Caco-2 (cell line): ENCODE measurements at regions not wholly inside any gene's neighbourhood (a gene's known extent, or its start where the extent isn't known, plus 50 kb on each side); places are given as distances from the start of the nearest gene placed in this dataset.

Experiments
- BruUV-seq: library from RNA; stranded (reverse); fragments of 400-500 nt; replicated peaks from 2 replicates; lab custom pipeline; 2021; lab: Mats Ljungman, UMichigan
- CTCF ChIA-PET: fragments of 300-600 bp; sonication (Branson Sonifier 250); formaldehyde crosslinking; loops from one replicate; lab custom pipeline; 2022; ENCODE audit warnings: antibody characterized with exemption; lab: Charles Lee
- POLR2A ChIA-PET: fragments of 300-600 bp; sonication (Branson Sonifier 250); formaldehyde crosslinking; loops from one replicate; lab custom pipeline; 2022; ENCODE audit warnings: antibody characterized with exemption; lab: Charles Lee
- DNase-seq, 2 experiments: peaks; one replicate each; pipeline versions ENCODE4 v3.0.0 to v3.0.0-alpha.2; 2020 to 2022
- H3K27me3 ChIP-seq: replicated peaks from 2 replicates; pipeline ENCODE4 v1.6.0; 2011; ENCODE audit warnings: low read length; ENCODE audit not compliant: control insufficient read depth, insufficient read depth
- H3K36me3 ChIP-seq: 2 replicates; pipeline ENCODE4 v1.5.1; 2011; ENCODE audit warnings: low read length; ENCODE audit not compliant: control insufficient read depth, insufficient read depth
- H3K4me1 ChIP-seq: fragments of 250-450 bp; sonication (Bioruptor Pico); 2 replicates; pipeline ENCODE4 v1.5.1; 2020; ENCODE audit warnings: mild to moderate bottlenecking
- H3K4me3 ChIP-seq: 2 replicates; pipeline ENCODE4 v1.5.1; 2011; ENCODE audit warnings: low read depth, mild to moderate bottlenecking, control low read depth, low read length
- H3K9me3 ChIP-seq: fragments of 250-450 bp; sonication (Bioruptor Pico); 2 replicates; pipeline ENCODE4 v1.5.1; 2020; ENCODE audit warnings: mild to moderate bottlenecking, moderate library complexity
- H3K27ac Mint-ChIP-seq: one replicate; pipeline ENCODE4 v1.8.0; 2022; ENCODE audit warnings: mixed read lengths; ENCODE audit not compliant: unreplicated experiment
- H3K27me3 Mint-ChIP-seq: one replicate; pipeline ENCODE4 v1.8.0; 2022; ENCODE audit warnings: mixed read lengths; ENCODE audit not compliant: insufficient read depth, unreplicated experiment
- H3K36me3 Mint-ChIP-seq: one replicate; pipeline ENCODE4 v1.8.0; 2022; ENCODE audit warnings: mild to moderate bottlenecking, mixed read lengths; ENCODE audit not compliant: insufficient read depth, unreplicated experiment
- H3K4me1 Mint-ChIP-seq: one replicate; pipeline ENCODE4 v1.8.0; 2022; ENCODE audit warnings: low read depth, mixed read lengths; ENCODE audit not compliant: unreplicated experiment
- H3K4me3 Mint-ChIP-seq: one replicate; pipeline ENCODE4 v1.8.0; 2022; ENCODE audit warnings: mild to moderate bottlenecking, moderate library complexity, mixed read lengths; ENCODE audit not compliant: unreplicated experiment
- H3K9me3 Mint-ChIP-seq: one replicate; pipeline ENCODE4 v1.8.0; 2022; ENCODE audit warnings: mixed read lengths; ENCODE audit not compliant: unreplicated experiment
- intact Hi-C: fragments of 100-400 bp; cut with micrococcal nuclease; formaldehyde crosslinking; loops from one replicate; pipeline ENCODE4 v1.10.0; 2022; ENCODE audit not compliant: unreplicated experiment
- TF ChIP-seq, protein P1 (sequence below), 2 experiments: fragments of 200-600 bp in 1 of 2; IDR thresholded peaks; 1 replicate in 1 of 2; 2 replicates in 1 of 2; pipeline versions ENCODE4 v1.5.1 to v1.8.0; 2011 to 2022; ENCODE audit warnings: antibody characterized with exemption in 1 of 2, control low read depth in 1 of 2, inconsistent platforms in 1 of 2, low read depth in 1 of 2, low read length in 1 of 2, mild to moderate bottlenecking in 1 of 2, moderate library complexity in 1 of 2; ENCODE audit not compliant: insufficient read depth in 1 of 2, severe bottlenecking in 1 of 2, unreplicated experiment in 1 of 2

- POLR2A ChIA-PET = no interaction called here
- TF ChIP-seq, protein P1, sequence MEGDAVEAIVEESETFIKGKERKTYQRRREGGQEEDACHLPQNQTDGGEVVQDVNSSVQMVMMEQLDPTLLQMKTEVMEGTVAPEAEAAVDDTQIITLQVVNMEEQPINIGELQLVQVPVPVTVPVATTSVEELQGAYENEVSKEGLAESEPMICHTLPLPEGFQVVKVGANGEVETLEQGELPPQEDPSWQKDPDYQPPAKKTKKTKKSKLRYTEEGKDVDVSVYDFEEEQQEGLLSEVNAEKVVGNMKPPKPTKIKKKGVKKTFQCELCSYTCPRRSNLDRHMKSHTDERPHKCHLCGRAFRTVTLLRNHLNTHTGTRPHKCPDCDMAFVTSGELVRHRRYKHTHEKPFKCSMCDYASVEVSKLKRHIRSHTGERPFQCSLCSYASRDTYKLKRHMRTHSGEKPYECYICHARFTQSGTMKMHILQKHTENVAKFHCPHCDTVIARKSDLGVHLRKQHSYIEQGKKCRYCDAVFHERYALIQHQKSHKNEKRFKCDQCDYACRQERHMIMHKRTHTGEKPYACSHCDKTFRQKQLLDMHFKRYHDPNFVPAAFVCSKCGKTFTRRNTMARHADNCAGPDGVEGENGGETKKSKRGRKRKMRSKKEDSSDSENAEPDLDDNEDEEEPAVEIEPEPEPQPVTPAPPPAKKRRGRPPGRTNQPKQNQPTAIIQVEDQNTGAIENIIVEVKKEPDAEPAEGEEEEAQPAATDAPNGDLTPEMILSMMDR (IDR thresholded peaks at IDR 0.05; ENCODE audit: insufficient read depth in 1 of 2, low read depth in 1 of 2, low read length in 1 of 2, severe bottlenecking in 1 of 2, unreplicated experiment in 1 of 2) = no peak
- intact Hi-C loops = no loop called here
- H3K27me3 ChIP-seq = no peaks in the 10 kb centered on the region
- H3K4me1 Mint-ChIP-seq = no peaks in the 10 kb centered on the region
- no peaks in the 10 kb centered on the region for H3K4me1 ChIP-seq
- CTCF ChIA-PET = no interaction called here
- no peak for DNase-seq
- no peak overlapping the region for H3K4me3 ChIP-seq
- H3K4me3 Mint-ChIP-seq = no peak overlapping the region
- H3K27me3 Mint-ChIP-seq = no peaks in the 10 kb centered on the region
- no peaks in the 10 kb centered on the region for H3K9me3 ChIP-seq
- H3K27ac Mint-ChIP-seq = no peak overlapping the region
- H3K36me3 Mint-ChIP-seq = no peaks in the 10 kb centered on the region
- H3K36me3 ChIP-seq = no peaks in the 10 kb centered on the region
- no TSS peak for BruUV-seq
- peaks cover 9% of the 10 kb centered on the region for H3K9me3 Mint-ChIP-seq
These were observed 138.2 kb downstream of the MBD2 start for GRCh38 chr18:54086046-54086802.

DNA sequence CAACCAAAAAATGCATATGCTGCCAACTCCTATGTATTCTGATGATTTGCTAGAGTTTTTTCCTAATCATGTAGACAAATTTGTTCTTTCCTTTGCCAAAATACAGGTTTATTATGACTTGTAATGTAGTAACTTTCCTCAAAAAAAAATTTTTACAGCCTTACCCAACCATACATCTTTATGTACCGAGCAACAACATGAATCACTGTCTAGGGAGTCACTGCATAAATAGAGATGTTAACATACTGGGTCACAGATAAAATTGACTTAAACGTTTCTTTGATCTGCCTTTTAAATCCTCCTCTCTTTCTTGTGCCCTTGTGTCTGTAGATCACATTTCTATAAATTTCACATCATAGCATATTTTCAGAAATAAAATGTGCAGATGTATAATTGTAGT lies 143.6 kb downstream of the MBD2 start:
- no peak overlapping the region for H3K27ac Mint-ChIP-seq
- DNase-seq = no peak
- peaks cover 8% of the 10 kb centered on the region for H3K27me3 Mint-ChIP-seq
- ChIA-PET CTCF (no interaction called here), POLR2A (no interaction called here)
- intact Hi-C loops = no loop called here
- no peaks in the 10 kb centered on the region for H3K9me3 ChIP-seq
- H3K27me3 ChIP-seq = no peaks in the 10 kb centered on the region
- no peak overlapping the region for H3K4me3 ChIP-seq
- no peaks in the 10 kb centered on the region for H3K36me3 Mint-ChIP-seq
- peaks cover 9% of the 10 kb centered on the region for H3K9me3 Mint-ChIP-seq
- BruUV-seq = no TSS peak
- H3K4me3 Mint-ChIP-seq = no peak overlapping the region
- TF ChIP-seq, protein P1 (IDR thresholded peaks at IDR 0.05; ENCODE audit: insufficient read depth in 1 of 2, low read depth in 1 of 2, low read length in 1 of 2, severe bottlenecking in 1 of 2, unreplicated experiment in 1 of 2) = no peak
- no peaks in the 10 kb centered on the region for H3K4me1 ChIP-seq
- no peaks in the 10 kb centered on the region for H3K36me3 ChIP-seq
- H3K4me1 Mint-ChIP-seq = no peaks in the 10 kb centered on the region

GRCh38 chr18:54076166-54076565 lies 148.3 kb downstream of the MBD2 start:
- CTCF ChIA-PET = no interaction called here
- no peaks in the 10 kb centered on the region for H3K4me1 ChIP-seq
- no peaks in the 10 kb centered on the region for H3K36me3 Mint-ChIP-seq
- POLR2A ChIA-PET = no interaction called here
- H3K27ac Mint-ChIP-seq = no peak overlapping the region
- intact Hi-C loops = no loop called here
- H3K27me3 ChIP-seq = no peaks in the 10 kb centered on the region
- H3K4me1 Mint-ChIP-seq = no peaks in the 10 kb centered on the region
- no peaks in the 10 kb centered on the region for H3K9me3 ChIP-seq
- no peak for DNase-seq
- H3K9me3 Mint-ChIP-seq = no peaks in the 10 kb centered on the region
- TF ChIP-seq, protein P1 (IDR thresholded peaks at IDR 0.05; ENCODE audit: insufficient read depth in 1 of 2, low read depth in 1 of 2, low read length in 1 of 2, severe bottlenecking in 1 of 2, unreplicated experiment in 1 of 2) = no peak
- H3K36me3 ChIP-seq = no peaks in the 10 kb centered on the region
- H3K4me3 Mint-ChIP-seq = no peak overlapping the region
- no peak overlapping the region for H3K4me3 ChIP-seq
- no TSS peak for BruUV-seq
- H3K27me3 Mint-ChIP-seq = peaks cover 12% of the 10 kb centered on the region
